ENCODE measurements at regions not wholly inside any gene's neighbourhood (a gene's known extent, or its start where the extent isn't known, plus 50 kb on each side); places are given as distances from the start of the nearest gene placed in this dataset.
"Not testable (repeated sequence)": the region's sequence is repeated elsewhere in the genome, so short reads cannot be mapped to it uniquely, and the experiment has no call there.

- no peak for DNase-seq
Measured at GRCh38 chr5:71771191-71771590, 52.1 kb downstream of the CARTPT start.

DNA sequence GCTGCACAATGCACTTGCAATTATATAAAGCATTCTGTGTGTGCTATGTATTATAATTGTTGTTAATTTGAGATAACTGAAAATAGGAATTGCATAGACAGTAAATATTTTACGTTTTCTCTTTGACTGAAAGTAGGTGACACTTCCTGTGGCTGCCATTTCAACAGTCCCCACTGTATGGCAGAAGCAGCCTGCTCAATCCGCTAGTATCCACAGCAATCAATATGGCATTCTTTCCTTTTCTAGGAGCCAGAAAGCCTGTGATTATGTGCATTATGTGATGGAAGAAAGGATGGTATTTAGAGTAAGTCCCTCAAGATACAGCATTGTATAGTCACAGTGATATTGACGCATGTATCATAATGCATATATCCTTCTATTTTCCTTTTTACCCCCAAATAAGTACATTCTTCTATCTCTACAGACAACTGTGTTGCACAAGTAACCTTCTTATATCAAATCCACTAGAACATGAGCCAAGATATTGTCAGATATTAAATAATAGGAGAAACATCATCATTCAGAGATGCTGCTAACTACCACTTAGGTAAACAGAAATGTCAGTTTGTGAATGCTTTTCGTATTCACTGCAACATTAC, 59.7 kb downstream of the CARTPT start:
- no peak for DNase-seq

DNA sequence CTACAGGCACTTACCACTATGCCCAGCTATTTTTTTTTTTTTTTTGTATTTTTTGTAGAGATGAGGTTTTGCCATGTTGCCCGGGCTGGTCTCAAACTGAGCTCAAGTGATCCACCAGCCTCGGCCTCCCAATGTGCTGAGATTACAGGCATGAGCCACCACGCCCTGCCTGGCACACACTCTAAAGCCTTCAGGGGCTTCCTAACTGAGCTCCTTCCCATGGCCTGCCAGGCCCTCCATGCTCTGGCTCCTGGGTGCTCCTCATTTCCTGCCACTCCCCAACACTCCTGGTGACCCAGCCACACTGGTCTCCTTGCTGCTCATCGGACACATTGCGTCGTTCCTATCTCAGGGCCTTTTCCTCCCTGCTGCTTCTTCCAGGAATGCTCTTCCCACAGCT, 61.5 kb downstream of the CARTPT start:
- DNase-seq = no peak

- DNase-seq = no peak
Measured at GRCh38 chr5:71782393-71782770, 63.3 kb downstream of the CARTPT start.

GRCh38 chr5:71782771-71783770, 64.0 kb downstream of the CARTPT start:
- DNase-seq = peak in 1 of 2 experiments; percentile 58

GRCh38 chr5:71783891-71784290, 64.8 kb downstream of the CARTPT start:
- no peak for DNase-seq

DNA sequence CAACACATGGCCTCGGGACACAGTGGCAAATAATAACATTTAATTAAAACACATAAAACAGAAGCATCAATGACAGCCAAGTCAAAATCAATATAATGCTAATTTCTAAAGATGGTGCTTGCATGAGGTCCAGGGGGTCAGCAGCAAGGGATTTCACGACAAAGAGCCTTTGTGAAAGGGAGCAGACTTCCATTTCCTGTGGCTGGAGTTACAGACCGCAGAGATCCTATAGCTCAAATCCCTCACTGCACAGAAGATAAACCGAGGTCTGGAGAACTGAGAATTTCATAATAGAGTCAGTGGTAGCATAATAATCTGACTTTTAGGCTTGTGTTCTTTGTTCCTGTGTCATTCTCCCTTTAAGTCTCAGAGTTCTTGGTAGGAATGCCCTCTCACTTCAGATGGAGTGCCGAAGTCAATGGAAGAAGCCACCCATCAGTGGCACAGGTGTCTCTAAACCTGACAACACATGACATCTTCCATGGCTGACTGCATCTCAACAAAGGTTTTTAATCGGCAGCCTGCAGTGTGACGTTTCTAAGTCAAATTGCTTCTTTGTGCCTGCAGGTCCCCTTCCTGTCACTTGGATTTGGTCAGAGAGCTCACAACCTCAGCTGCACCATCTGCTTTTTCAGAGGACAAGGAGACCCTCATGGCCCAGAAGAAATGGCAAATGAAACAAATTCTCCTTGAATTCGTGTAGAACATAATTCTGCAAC, 67.4 kb downstream of the CARTPT start:
- no peak for DNase-seq

GRCh38 chr5:71788794-71789193, 69.7 kb downstream of the CARTPT start:
- DNase-seq = no peak

DNA sequence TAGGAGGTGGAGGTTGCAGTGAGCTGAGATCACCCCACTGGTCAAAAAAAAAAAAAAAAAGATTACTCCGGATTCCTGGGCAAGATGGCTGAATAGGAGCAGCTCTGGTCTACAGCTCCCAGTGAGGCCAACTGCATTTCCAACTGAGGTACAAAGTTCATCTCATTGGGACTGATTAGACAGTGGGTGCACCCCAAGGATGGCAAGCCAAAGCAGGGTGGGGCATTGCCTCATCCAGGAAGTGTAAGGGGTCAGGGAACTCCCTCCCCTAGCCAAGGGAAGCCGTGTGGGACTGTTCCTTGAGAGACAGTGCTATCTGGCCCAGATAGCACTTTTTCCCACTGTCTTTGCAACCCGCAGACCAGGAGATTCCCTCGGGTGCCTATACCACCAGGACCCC, 70.7 kb downstream of the CARTPT start:
- DNase-seq = no peak

DNA sequence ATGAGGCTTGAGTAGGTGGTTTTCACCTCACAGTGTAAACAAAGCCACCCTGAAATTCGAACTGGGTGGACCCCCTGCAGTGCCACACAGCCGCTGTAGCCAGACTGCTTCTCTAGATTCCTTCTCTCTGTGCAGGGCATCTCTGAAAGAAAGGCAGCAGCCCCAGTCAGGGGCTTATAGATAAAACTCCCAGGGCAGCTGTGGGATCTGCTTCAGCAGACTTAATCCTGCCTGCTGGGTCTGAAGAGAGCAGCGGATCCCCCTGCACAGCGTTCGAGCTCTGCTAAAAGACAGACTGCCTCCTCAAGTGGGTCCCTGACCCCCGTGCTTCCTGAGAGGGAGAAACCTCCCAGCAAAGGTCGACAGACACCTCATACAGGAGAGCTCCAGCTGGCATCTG, 71.4 kb downstream of the CARTPT start:
- no peak for DNase-seq

DNA sequence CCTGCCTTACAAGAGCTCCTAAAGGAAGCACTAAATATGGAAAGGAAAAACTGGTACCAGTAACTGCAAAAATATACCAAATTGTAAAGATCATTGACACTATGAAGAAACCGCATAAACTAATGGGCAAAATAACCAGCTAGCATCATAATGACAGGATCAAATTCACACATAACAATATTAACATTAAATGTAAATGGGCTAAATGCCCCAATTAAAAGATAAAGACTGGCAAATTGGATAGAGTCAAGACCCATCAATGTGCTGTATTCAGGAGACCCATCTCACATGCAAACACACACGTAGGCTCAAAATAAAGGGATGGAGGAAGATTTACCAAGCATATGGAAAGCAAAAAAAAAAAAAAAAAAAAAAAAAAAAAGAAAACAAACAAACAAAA, 73.0 kb downstream of the CARTPT start:
- not testable (repeated sequence) for DNase-seq

DNA sequence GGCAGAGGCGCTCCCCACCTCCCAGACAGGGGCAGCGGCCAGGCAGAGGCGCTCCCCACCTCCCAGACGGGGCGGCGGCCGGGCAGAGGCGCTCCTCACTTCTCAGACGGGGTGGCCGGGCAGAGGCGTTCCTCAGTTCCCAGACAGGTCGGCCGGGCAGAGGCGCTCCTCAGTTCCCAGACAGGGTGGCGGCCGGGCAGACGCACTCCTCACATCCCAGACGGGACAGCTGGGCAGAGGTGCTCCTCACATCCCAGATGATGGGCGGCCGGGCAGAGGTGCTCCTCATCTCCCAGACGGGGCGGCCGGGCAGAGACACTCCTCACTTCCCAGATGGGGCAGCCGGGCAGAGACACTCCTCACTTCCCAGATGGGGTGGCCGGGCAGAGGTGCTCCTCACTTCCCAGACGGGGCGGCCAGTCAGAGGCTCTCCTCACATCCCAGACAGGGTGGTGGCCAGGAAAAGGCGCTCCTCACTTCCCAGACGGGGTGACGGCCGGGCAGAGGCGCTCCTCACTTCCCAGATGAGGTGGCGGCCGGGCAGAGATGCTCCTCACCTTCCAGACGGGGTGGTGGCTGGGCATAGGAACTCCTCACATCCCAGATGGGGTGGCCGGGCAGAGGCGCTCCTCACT, 75.1 kb downstream of the CARTPT start:
- no peak for DNase-seq

DNA sequence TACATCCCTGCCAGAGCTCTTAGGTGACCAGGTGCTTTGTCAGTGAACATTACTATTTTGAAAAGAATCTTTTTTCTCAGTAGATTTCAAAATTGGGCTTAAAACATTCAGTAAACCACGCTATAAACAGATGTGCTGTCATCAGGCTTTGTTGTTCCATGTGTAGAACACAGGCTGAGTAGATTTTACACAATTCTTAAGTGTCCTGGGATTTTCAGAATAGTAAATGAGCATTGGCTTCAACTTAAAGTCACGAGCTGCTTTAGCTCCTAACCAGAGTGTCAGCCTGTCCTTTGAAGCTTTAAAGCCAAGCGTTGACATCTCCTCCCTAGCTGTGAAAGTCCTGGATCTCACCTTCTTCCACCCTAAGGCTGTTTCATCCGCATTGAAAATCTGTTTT, 83.6 kb downstream of the CARTPT start:
- no peak for DNase-seq

DNA sequence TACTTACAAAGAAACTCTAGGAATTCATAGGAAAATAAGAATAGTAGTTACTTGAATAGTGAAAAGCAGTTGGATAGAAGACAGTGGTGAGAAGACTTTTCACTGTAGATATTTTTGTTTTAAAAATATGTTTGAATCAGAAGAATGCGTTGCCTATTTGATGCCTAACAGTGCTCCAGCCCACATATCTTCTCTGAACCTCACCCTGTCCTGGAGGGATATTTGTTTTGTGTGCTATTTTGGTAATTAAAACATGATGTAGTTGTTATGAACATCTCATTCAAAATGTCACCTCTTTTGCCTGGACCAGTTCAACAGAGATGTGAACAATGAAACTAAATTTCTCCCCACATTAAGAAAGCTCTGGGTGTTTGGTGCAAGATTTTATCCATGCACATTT, 87.6 kb downstream of the CARTPT start:
- no peak for DNase-seq

- no peak for DNase-seq
Measured at GRCh38 chr5:71807909-71808308, 88.8 kb downstream of the CARTPT start.

DNA sequence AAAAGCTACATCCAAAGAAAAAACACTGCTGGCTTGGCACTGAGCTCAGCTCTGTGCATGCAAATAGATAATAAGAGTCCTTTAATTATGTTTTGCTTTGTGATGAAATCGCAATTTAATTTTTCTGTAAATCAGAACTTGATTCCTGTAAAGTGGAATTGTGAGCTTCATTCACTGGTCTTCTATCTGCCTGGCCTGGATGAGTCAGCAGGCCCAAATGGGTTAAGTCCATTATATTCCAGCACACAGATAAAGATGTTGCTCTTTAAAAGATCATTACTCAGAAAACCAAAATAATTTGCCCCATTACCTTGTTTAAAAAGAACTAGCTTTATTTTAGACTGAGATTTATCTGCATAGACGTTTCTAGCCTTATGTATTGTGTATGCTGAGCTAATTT, 90.4 kb downstream of the CARTPT start:
- no peak for DNase-seq

GRCh38 chr5:71810023-71810422, 90.9 kb downstream of the CARTPT start:
- DNase-seq = no peak

- no peak for DNase-seq
Measured at GRCh38 chr5:71810471-71811195, 91.6 kb downstream of the CARTPT start.

DNA sequence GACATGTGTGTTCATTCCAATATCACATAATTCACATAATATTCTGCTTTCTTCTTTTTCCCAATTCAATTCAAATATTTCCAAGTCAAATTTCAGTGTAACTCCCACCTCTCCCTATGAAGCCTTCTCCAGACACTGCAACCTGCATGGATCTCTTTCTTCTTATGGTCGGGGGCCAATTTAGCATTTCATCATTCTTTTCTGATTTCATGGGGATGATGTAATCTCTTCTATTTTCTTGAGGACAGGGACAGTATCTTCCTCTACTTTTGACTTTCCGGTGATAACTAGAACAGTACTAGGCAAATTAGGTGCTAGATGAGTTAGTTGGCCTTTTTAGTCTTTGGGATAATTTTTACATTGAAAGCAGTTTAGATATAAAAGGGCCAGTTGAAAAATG, 92.7 kb downstream of the CARTPT start:
- no peak for DNase-seq

- DNase-seq = no peak
Measured at GRCh38 chr5:71816307-71816706, 97.2 kb downstream of the CARTPT start.

DNA sequence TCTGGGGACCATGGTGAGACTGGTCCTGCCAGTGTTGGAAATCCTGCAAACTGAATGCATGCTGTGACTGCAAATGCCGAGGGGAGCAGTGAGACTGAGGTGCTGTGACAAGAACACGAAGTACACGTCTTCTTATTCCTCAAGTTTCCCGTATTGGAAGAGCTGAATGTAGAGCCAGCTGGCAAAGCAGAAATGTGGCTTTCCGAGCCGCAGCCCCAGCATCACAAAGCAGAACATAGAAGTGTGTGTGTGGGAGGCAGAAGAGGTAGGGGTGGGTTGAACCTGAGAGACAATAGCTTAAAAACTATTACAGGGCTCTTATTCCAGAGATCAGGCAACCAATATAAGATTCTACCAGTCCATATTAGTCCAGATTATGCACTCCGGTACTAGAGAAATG, 98.8 kb downstream of the CARTPT start:
- DNase-seq = no peak

- no peak for DNase-seq
Measured at GRCh38 chr5:71821029-71821428, 102.0 kb downstream of the CARTPT start.

- not testable (repeated sequence) for DNase-seq
Measured at GRCh38 chr5:71822065-71822464, 103.0 kb downstream of the CARTPT start.

All from cerebellar nuclear complex (tissue), 1 donor.